ENCODE measurements at regions not wholly inside any gene's neighbourhood (a gene's known extent, or its start where the extent isn't known, plus 50 kb on each side); places are given as distances from the start of the nearest gene placed in this dataset.
A peak's percentile ranks its signal among the peaks of the same experiment; 100 is the strongest.

DNA sequence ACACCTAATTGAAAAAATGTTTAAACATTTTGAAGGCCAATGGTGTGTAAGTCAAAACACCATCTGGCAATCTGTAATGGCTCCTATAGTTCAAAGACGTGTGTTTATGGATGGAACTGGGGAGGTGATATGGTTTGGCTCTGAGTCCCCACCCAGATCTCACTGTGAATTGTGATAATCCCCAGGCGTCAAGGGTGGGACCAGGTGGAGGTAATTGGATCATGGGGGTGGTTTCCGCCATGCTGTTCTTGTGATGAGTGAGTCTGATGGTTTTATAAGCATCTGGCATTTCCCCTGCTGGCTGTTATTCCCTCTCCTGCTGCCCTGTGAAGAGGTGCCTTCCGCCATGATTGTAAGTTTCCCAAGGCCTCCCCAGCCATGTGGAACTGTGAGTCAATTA, 52.2 kb downstream of the ADRA2C start:
- peak; percentile 17 for DNase-seq

DNA sequence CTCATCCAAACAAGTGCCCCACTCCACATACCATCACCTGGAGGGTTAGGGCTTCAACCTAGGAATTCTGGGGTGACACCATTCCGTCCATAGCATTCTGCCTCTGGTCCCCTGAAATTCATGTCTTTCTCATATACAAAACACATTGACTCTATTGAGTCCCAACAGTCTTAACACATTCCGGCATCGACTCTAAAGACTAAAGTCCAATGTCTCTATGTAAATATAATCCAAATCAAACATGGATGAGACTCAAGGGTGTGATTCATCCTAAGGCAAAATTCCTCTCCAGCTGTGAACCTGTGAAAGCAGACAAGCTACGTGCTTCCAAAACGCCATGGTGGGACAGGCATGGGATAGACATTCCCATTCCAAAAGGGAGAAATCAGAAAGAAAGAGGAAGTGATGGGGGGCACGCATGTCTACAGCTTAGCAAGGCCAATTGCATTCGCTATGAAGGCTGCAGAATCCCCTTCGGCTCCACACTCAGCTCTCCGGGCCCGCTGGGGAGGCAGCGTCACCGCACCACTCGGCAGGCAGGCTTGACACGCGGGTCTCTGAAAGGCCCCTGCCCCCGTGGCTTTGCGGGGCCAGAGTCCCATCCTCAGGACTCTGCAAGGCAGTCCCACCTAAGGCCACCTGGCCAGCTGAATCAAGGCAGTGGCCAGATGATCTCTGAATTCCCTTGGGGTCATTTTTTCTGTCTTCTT, 53.2 kb downstream of the ADRA2C start:
- no peak for DNase-seq

GRCh38 chr4:3820016-3820805, 54.0 kb downstream of the ADRA2C start:
- no peak for DNase-seq

- no peak for DNase-seq
Measured at GRCh38 chr4:3820806-3821579, 54.8 kb downstream of the ADRA2C start.

- no peak for DNase-seq
Measured at GRCh38 chr4:3821580-3822229, 55.5 kb downstream of the ADRA2C start.

DNA sequence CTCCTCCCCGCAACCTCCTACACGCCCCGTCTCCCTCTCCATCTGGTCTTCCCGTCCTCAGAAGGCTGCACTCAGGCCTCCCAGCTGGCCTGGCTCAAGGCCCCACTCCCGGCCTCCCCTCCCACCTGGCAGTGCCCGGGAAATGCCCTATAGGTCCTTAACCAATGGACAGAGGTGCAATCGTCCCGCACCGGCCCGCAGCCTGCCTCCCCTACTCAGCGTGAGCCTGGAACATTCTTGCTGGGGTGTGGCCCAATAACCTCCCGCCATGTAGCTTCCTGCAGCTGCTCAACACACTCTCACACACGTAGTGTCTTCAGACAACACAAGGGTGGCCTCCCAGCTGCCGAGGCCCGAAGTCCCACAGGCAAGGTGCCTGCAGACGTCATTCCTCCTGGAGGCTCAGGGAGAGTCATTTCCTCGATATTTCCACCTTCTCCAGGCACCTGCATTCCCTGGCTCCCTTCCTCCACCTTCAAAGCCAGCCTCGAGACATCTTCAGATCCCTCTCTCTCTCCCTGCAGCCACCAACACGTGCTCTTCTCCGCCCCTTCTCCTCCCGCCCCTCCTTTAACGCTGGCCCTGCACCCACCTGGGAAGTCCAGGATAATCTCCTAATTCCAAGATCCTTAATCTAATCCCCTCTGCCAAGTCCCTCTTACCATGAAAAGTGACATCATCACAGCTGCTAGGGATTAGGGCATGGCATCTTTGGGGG, 56.2 kb downstream of the ADRA2C start:
- no peak for DNase-seq

- no peak for DNase-seq
Measured at GRCh38 chr4:3823496-3824341, 57.5 kb downstream of the ADRA2C start.

- no peak for DNase-seq
Measured at GRCh38 chr4:3824521-3825270, 58.5 kb downstream of the ADRA2C start.

GRCh38 chr4:3825530-3825929, 59.3 kb downstream of the ADRA2C start:
- DNase-seq: no peak

GRCh38 chr4:3826247-3827172, 60.3 kb downstream of the ADRA2C start:
- DNase-seq: no peak

DNA sequence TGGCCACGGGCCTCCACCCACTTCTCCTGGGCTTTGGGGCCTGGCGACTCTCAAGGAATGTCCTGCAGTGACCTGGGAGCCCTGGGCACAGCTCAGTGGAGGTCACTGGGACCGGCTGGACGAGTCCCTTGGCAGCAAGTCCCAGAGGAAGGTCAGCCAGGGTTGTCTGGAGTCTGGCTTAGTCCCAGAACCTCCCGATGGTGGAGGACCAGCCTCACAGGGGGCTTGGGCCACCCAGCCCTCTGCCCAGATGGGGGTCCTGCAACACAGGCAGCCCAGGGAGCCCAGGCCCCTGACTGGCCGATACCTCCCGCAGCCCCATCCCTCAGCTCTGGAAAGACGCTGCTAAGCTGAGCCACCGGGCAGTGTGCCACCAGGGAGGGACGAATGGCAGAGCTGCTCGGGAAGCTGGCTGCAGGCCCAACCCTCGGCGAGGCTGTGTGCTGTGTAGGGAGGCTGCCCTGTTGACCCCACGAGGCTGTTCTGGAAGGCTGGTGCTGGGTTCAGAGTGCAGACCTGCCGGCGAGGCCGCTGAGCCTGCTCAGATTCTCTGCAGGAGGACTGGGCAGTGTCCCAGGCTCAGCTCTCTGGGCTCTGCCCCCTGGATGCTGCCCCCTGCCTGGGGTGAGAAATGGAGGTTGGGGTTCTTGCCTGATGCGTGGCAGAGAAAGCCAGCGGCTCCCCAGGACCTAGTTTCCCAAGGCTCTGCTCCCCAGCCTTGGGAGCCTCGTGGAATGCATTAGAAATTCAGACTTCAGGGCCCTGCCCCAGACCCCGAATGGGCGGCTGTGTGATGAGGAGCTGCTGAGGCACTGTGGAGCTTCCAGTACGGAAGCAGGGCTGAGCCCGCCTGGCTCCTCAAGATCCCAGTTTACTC, 61.7 kb downstream of the ADRA2C start:
- DNase-seq: peak; percentile 34

GRCh38 chr4:3828546-3828945, 62.4 kb downstream of the ADRA2C start:
- DNase-seq: no peak

DNA sequence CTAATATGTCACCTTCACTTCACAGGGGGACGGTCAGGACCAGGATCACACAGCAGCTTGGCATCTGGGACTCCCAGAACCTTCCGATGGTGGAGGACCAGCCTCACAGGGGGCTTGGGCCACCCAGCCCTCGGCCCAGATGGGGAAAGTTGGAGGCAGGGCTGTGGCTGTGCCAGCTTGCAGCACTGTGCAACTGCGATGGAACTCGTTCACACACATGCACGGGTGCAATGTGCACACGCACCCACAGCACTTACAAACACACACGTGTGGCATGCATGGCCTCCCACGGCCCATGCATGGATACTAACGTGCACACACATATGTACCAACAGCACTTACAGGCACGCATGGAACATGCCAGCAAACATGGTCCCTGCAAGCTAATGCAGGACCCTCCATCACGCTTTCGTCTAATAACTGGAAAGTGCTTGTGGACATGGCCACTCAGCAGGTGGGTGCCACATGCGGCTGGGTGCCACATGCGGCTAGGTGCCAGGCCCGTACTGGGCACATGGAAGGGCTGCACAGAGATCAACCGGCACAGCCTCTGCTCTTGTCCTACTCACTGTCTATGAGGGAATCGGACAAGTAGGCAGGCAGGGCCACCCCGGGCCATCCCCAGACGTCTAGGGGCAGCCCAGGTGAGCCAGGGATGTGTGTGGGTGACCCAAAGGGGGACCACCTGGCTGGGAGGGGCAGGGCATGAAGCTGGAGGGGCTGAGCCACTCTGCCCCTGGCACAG, 63.2 kb downstream of the ADRA2C start:
- no peak for DNase-seq

GRCh38 chr4:3829956-3830773, 64.0 kb downstream of the ADRA2C start:
- DNase-seq: no peak

- no peak for DNase-seq
Measured at GRCh38 chr4:3830774-3831528, 64.8 kb downstream of the ADRA2C start.

DNA sequence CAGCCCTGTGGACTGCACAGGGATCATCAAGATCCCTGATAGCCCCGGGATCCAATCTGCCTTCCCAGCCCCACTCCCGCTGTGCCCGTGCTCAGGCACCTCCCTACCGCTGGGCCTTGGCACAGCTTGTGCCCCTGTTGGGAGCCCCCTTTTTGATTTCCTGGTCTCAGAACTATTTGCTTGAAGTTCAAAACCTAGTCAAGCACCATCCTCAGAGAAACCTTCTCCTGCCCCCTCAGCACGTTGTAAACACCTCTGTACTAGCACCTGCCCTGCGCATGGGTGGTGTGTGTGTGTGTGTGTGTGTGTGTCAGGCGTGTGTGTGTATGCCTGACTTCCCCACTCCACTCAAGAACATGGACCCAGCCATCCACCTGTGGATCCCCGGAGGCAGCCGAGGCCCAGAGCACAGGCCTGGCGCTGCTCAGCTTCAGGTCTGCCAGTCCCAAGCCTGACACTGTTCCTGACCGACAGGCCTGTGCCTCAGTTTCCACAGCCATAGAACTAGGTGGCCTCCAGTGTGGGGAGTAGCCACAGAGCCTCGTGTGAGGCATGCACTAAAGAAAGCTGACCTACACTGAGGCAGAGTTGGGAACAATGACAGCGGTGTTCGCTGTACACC, 65.5 kb downstream of the ADRA2C start:
- DNase-seq: no peak
